Esophagus squamous epithelium (tissue), 4 donors: ENCODE measurements at regions not wholly inside any gene's neighbourhood (a gene's known extent, or its start where the extent isn't known, plus 50 kb on each side); places are given as distances from the start of the nearest gene placed in this dataset.

Source experiments
- CTCF ChIP-seq, 6 experiments: fragments of 450-650 bp in 4 of 6; fragments of 200-600 bp in 2 of 6; sonication (generic) in 2 of 6; IDR thresholded peaks; one replicate each; pipeline ENCODE4 v1.5.1; 2016 to 2019; ENCODE audit warnings: antibody characterized with exemption in 6 of 6, mild to moderate bottlenecking in 4 of 6, moderate library complexity in 4 of 6
- POLR2A ChIP-seq, 4 donors: fragments of 450-650 bp; IDR thresholded peaks; one replicate each; pipeline ENCODE4 v1.6.1; 2017; ENCODE audit warnings: antibody characterized with exemption in 4 of 4, mild to moderate bottlenecking in 4 of 4, moderate library complexity in 3 of 4

- TF ChIP-seq CTCF (IDR thresholded peaks at IDR 0.05) = no peak
- no peak for TF ChIP-seq POLR2A (IDR thresholded peaks at IDR 0.05)
Observed at GRCh38 chr6:42512579-42512978, 51.2 kb upstream of the UBR2 start.
